ENCODE measurements at regions not wholly inside any gene's neighbourhood (a gene's known extent, or its start where the extent isn't known, plus 50 kb on each side); places are given as distances from the start of the nearest gene placed in this dataset.

- TF ChIP-seq CTCF (IDR thresholded peaks at IDR 0.05), result no peak
- no peak for TF ChIP-seq POLR2AphosphoS5 (IDR thresholded peaks at IDR 0.05; ENCODE audit: low read depth, low read length)
Measured at GRCh38 chr2:103520547-103520946, 758.7 kb downstream of the TMEM182 start.

Measured in Panc1 (cell line).